AG09309 (cell line): ENCODE measurements at regions not wholly inside any gene's neighbourhood (a gene's known extent, or its start where the extent isn't known, plus 50 kb on each side); places are given as distances from the start of the nearest gene placed in this dataset.

Experiments
- DNase-seq: peaks from one replicate; pipeline ENCODE4 v3.0.0-alpha.2; 2010; ENCODE audit warnings: low read depth
- H3K4me3 ChIP-seq: 2 replicates; pipeline ENCODE4 v1.5.1; 2011; ENCODE audit warnings: mild to moderate bottlenecking, low read depth, low read length, moderate library complexity; ENCODE audit not compliant: control insufficient read depth
- CTCF ChIP-seq: IDR thresholded peaks from 2 replicates; pipeline ENCODE4 v1.5.1; 2011; ENCODE audit warnings: mild to moderate bottlenecking, low read depth, low read length, inconsistent platforms; ENCODE audit not compliant: insufficient read depth, control insufficient read depth; ENCODE audit errors: missing control alignments

- no peak overlapping the region for H3K4me3 ChIP-seq
- TF ChIP-seq CTCF = no peak
- no peak for DNase-seq
These were observed 1329.5 kb upstream of the CDH8 start for GRCh38 chr16:63365649-63366304.

- no peak overlapping the region for H3K4me3 ChIP-seq
- no peak for TF ChIP-seq CTCF
- DNase-seq = no peak
These were observed 1327.5 kb upstream of the CDH8 start for GRCh38 chr16:63363738-63364137.

DNA sequence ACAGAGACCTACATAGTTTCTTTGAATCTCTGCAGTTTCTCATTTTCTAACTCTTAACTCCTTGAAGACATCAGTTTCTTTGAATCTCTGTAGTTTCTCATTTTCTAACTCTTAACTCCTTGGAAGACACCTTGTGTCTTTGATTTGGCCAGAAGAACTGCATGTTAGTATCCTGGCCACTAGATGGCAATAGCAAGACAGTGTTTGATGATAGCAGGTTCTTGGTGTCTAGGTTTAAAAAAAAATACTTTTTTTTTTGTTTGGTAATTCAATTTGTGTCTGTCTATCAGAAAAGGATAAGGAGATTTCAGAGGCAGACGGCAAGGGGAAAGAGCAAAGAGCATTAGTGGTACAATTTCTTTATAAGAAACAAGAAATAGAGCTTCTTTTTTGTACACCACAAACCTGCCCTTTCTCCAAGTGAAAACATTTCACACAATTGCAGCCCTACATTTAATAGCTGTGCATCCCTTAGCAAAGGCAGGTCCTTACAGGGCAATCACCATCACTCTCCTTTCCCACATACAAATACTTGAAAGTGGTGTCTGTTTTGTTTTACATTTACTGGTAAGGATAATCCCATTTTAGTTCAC, 1324.9 kb upstream of the CDH8 start:
- no peak for DNase-seq
- no peak overlapping the region for H3K4me3 ChIP-seq
- TF ChIP-seq CTCF = peak; percentile 77

GRCh38 chr16:63349961-63350360, 1313.7 kb upstream of the CDH8 start:
- no peak overlapping the region for H3K4me3 ChIP-seq
- TF ChIP-seq CTCF = no peak
- DNase-seq = no peak

DNA sequence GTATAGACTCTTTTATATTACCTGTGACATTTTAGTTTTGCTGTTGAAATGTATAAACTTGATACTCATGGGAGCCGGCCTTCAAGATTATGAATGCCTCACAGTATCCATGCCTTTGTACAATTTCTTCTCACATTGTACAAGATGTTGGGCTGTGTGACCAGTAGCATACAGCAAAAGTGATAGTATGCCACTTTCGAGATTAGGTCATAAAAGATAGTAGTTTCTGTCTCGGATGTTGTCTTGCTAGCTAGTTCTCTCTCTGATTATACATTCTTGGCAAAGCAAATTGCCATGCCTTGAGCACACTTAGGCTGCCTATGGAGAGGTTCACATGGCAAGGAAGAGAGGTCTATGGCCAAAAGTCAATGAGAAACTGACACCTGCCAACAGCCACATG, 1309.8 kb upstream of the CDH8 start:
- H3K4me3 ChIP-seq = no peak overlapping the region
- no peak for TF ChIP-seq CTCF

GRCh38 chr16:63337264-63337663, 1301.0 kb upstream of the CDH8 start:
- no peak overlapping the region for H3K4me3 ChIP-seq
- TF ChIP-seq CTCF = no peak
- no peak for DNase-seq

More for the DNA sequence above, 1309.8 kb upstream of the CDH8 start:
- no peak for DNase-seq
